Erythroblast (primary cell): ENCODE measurements at regions not wholly inside any gene's neighbourhood (a gene's known extent, or its start where the extent isn't known, plus 50 kb on each side); places are given as distances from the start of the nearest gene placed in this dataset.
"Not testable (repeated sequence)": the region's sequence is repeated elsewhere in the genome, so short reads cannot be mapped to it uniquely, and the experiment has no call there.

Source experiments
- GATA1 ChIP-seq: IDR thresholded peaks from 2 replicates; pipeline ENCODE4 v1.6.1; 2011; ENCODE audit warnings: low read depth, mild to moderate bottlenecking, control low read depth, low read length, moderate library complexity
- POLR2A ChIP-seq: IDR thresholded peaks from 2 replicates; pipeline ENCODE4 v1.6.1; 2011; ENCODE audit warnings: mild to moderate bottlenecking, low read length

DNA sequence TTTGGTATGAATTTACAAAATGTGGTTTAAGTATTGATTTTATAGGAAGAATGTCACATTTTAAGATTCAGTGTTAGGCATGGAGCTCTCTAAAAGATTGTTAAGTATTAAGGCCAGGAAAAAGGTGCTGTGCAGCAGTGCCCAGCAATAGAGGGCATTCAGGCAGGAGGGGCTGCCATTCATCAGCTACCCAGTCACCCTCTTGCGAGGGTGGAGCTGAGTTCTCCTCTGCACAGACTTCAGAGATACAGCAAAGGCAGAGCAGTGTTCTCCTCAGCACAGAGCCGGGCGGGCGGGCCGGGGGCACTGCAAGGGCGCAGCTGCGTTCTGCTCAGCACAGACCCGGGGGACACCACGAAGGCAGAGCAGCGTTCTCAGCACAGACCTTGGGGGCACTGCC is 474.0 kb downstream of the SPATA31A6 start:
- TF ChIP-seq POLR2A, GATA1: not testable (repeated sequence)
